HG03025 (cell line): ENCODE measurements at regions not wholly inside any gene's neighbourhood (a gene's known extent, or its start where the extent isn't known, plus 50 kb on each side); places are given as distances from the start of the nearest gene placed in this dataset.
"Not testable (repeated sequence)": the region's sequence is repeated elsewhere in the genome, so short reads cannot be mapped to it uniquely, and the experiment has no call there.

ENCODE experiments used
- ATAC-seq: cut with Tn5 transposase; IDR thresholded peaks from one replicate; pipeline ENCODE4 v1.9.1; 2021; ENCODE audit warnings: mild to moderate bottlenecking, moderate library complexity; ENCODE audit not compliant: unreplicated experiment, low FRiP score

GRCh38 chr1:193951984-193952383 is 765.6 kb upstream of the B3GALT2 start:
- ATAC-seq = no peak

- no peak for ATAC-seq
Observed at GRCh38 chr1:193944454-193944853, 758.0 kb upstream of the B3GALT2 start.

DNA sequence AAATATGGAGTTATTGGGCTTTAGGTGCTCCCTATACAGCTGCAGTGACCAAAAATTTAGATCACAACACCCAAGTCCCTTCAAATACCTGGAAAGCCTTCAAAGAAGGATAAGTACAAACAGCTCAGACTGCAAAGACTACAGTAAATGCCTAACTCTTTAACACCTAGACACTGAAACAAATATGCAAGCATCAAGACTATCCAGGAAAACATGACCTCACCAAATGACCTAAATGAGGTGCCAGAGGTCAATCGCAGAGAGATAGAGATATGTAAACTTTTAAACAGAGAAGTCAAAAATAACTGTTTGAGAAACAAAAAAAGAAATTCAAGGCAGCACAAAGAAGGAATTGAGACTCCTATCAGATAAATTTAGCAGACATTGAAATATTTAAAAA is 753.8 kb upstream of the B3GALT2 start:
- no peak for ATAC-seq

GRCh38 chr1:193939585-193939984 is 753.2 kb upstream of the B3GALT2 start:
- no peak for ATAC-seq

- ATAC-seq = no peak
Observed at GRCh38 chr1:193937308-193937707, 750.9 kb upstream of the B3GALT2 start.

- no peak for ATAC-seq
Observed at GRCh38 chr1:193932979-193933378, 746.6 kb upstream of the B3GALT2 start.

- ATAC-seq = no peak
Observed at GRCh38 chr1:193931356-193931755, 744.9 kb upstream of the B3GALT2 start.

- no peak for ATAC-seq
Observed at GRCh38 chr1:193929374-193930033, 743.1 kb upstream of the B3GALT2 start.

DNA sequence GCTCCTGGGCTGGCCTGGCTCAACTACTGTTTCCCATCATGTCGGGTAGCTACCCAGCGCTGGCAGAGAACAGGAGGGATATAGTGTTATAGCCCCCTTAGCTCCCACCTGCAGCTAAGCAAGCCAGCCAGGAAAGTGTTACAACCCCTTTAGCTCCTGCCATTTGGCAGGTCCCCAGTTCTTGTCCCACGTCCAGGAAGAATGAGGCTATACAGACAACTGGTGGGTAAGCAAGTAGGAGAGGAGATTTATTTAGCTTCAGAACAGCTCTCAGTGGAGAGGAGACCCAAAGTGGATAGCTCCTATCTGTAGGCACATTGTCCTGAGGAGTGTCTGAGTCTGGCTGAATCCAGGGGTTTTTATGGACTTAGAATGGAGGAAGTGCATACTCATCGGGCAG is 741.1 kb upstream of the B3GALT2 start:
- ATAC-seq = no peak

DNA sequence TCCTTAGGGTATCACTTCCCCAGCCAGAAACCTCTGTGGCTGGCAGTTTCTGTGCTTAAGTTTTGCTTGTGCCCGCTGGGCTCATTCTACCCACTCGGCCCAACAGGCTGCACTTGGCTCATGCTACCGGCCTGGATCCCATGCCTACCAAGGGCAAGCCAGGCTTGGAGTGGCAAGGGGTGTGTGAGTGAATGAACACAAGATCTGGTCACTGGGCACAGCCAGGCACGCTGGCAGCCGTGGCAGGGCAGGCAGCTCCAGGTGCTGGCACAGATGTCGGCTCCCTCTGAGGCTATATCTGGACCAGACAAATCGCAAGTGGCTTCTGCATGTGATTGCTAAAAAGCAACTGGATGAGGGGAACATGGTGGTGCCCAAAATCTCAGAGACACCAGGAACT is 740.5 kb upstream of the B3GALT2 start:
- ATAC-seq = no peak

DNA sequence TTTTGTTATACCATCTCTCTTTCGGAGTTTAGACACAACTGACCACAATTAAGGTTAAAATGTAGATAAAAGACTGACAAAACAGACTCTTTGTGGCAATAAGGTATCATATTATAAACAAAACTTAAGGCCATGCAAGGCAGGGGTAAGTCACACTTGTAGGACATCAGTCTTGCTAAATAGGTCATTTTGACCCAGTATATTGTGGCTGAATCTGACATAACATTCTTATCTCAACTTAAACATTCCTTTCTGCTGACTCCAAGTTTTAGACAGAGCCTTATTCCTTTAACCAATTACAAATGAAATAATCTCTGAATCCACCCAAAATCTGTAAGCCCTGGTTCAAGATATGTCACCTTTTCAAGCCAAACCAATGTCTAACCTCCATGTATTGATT is 733.4 kb upstream of the B3GALT2 start:
- ATAC-seq = no peak

DNA sequence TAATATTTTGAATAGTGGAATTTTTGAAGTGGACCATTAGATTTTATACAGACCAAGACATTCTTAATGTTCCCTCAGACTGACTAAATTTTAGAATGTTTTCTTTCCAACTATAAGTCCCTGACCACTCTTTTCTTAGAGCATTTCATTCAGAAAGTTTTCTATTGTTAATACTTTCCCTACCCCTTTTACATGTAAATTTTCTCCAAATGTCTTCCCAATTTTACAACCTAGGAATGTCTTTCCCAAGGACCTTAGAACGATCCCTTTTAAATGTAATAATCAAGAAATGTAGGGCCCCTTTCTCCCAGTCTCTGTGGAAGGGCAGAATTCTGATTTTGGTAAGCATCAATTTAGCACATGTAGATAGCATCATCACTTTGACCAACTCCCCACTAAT is 730.0 kb upstream of the B3GALT2 start:
- ATAC-seq = no peak

GRCh38 chr1:193914871-193915270 is 728.5 kb upstream of the B3GALT2 start:
- ATAC-seq = no peak

DNA sequence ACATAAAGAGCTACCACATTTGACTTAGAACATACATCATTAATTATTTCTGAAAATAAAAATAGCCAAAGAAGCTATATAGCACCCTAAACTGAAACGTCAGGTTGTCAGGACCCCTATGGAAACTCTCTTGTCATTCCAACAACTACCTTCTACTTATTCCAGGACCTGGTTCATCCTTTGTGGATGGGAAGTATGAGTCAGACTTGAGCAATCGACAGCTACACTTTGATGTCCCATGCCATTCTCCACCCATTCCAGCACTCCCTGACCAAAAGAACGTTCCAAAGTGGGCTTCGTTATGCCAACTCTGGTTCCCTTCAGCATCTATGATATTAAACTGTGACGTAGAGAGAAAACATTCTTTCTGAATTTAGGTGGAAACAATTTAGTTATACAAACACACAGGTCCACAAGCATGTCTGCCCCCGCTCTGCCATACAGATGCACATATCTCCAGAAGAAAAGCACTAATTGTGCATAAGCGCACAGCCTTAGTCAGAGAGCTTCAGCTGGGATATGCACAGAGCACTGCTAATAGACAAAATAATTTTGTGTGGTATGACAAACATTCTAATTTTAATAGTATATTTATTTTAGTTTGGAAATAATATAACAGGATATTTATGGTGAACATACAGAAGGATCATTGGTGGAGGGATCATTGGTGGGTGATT is 723.1 kb upstream of the B3GALT2 start:
- ATAC-seq = no peak

- no peak for ATAC-seq
Observed at GRCh38 chr1:193905288-193906085, 719.1 kb upstream of the B3GALT2 start.

GRCh38 chr1:193891788-193892187 is 705.4 kb upstream of the B3GALT2 start:
- ATAC-seq = no peak

GRCh38 chr1:193890935-193891334 is 704.5 kb upstream of the B3GALT2 start:
- ATAC-seq = no peak

DNA sequence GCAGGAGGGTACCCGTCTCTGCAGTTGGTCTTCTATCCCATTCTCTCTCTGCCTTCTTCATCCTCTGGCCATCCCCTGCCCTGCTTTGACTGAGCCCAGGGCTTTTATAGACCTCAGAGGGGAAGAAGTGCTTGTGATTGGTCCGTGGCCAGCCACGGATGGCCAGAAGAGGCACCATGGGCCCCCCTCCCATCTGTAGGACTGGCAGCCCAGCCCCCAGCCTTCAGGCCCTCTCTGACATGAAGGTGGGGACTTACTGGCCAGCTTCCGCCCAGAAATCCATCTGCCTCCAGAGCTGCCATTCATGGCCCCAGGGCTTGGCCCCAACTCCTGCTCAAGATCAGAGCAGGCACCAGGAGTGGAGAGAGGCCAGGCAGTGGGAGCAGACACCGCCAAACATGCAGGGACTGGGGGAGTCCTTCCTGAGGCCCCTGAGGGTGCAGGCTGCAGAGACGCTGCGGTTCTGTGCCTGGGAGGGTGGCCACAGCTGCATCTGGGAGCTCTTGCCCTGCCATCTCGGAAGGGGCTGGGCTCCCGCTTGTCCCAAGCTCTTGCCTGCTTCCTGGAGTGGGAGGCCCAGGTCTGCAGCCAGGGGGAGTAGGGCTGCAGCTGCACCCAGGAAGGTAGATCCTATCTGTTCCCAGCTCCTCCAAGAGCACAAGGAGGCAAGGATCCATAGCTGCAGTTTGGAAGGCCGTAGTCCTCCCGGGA is 698.6 kb upstream of the B3GALT2 start:
- ATAC-seq = no peak

GRCh38 chr1:193877920-193878319 is 691.5 kb upstream of the B3GALT2 start:
- not testable (repeated sequence) for ATAC-seq

GRCh38 chr1:193868425-193868824 is 682.0 kb upstream of the B3GALT2 start:
- ATAC-seq = no peak

DNA sequence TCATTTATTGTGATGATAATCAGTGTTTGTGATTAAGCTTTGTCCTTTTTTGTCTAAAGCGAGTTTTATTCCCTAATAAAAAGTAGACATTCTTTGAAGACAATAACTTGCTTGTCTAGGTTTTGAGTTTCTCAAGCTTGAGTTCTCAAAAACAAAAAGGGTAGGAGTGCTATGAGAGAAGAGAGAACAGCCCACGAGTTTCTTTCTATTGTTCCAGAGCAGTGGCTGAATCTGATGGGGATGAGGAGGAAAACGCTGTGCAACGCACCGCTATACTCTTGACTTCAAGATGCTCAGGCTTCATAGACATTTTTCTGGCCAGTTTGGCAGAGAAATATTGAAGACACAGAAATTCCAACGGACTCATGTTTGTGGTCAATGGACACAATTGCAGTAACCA is 669.8 kb upstream of the B3GALT2 start:
- ATAC-seq = no peak
